B cell (primary cell): ENCODE measurements at regions not wholly inside any gene's neighbourhood (a gene's known extent, or its start where the extent isn't known, plus 50 kb on each side); places are given as distances from the start of the nearest gene placed in this dataset.

ENCODE experiments used
- EZH2 ChIP-seq: IDR thresholded peaks from 2 replicates; pipeline ENCODE4 v1.6.1; 2012; ENCODE audit warnings: borderline replicate concordance, low read depth, mild to moderate bottlenecking, moderate library complexity, low read length; ENCODE audit not compliant: insufficient read depth, poor library complexity, severe bottlenecking
- TF ChIP-seq, protein P1 (sequence below): fragments of 200-600 bp; IDR thresholded peaks from one replicate; pipeline ENCODE4 v1.8.0; 2022; ENCODE audit warnings: antibody characterized with exemption, mild to moderate bottlenecking

DNA sequence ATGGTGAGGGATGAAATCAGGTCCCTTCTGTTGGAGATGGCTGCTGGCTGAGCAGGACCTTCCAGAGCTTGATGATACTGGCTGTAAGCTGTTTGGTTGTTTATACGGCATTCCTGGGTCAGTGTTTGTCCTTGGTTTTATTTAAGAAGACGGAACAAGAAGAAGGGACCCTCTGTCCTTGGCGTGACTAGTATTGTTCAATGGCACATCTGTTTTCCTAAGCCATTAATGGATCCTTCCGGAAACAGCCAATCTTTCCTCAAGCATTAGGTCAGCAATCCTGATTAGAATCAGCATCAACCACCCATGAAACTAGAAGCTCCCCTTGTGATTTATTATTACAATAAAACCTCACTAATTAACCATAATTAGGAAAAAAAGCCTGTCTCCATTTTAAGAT, 128.7 kb upstream of the KIAA1217 start:
- TF ChIP-seq, protein P1, sequence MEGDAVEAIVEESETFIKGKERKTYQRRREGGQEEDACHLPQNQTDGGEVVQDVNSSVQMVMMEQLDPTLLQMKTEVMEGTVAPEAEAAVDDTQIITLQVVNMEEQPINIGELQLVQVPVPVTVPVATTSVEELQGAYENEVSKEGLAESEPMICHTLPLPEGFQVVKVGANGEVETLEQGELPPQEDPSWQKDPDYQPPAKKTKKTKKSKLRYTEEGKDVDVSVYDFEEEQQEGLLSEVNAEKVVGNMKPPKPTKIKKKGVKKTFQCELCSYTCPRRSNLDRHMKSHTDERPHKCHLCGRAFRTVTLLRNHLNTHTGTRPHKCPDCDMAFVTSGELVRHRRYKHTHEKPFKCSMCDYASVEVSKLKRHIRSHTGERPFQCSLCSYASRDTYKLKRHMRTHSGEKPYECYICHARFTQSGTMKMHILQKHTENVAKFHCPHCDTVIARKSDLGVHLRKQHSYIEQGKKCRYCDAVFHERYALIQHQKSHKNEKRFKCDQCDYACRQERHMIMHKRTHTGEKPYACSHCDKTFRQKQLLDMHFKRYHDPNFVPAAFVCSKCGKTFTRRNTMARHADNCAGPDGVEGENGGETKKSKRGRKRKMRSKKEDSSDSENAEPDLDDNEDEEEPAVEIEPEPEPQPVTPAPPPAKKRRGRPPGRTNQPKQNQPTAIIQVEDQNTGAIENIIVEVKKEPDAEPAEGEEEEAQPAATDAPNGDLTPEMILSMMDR = no peak
- no peak for TF ChIP-seq EZH2
